Spleen (tissue), 11 donors: ENCODE measurements at regions not wholly inside any gene's neighbourhood (a gene's known extent, or its start where the extent isn't known, plus 50 kb on each side); places are given as distances from the start of the nearest gene placed in this dataset.

ENCODE experiments used
- DNase-seq: peaks from one replicate; pipeline ENCODE4 v3.0.0-alpha.2; 2020
- H3K27ac ChIP-seq, 8 donors: fragments of 200-600 bp; sonication (generic) in 7 of 8; 1 replicate in 4 of 8; 2 replicates in 4 of 8; pipeline versions ENCODE4 v1.5.0 to v1.8.0; 2016 to 2021; ENCODE audit warnings: inconsistent platforms in 4 of 8, mild to moderate bottlenecking in 4 of 8, moderate library complexity in 1 of 8
- H3K27me3 ChIP-seq, 7 donors: fragments of 200-600 bp; sonication (generic) in 6 of 7; replicated peaks in 1 of 7; 1 replicate in 4 of 7; 2 replicates in 3 of 7; pipeline versions ENCODE4 v1.5.0 to v1.8.0; 2016 to 2021; ENCODE audit warnings: inconsistent platforms in 3 of 7, mild to moderate bottlenecking in 1 of 7
- H3K36me3 ChIP-seq, 6 donors: fragments of 200-600 bp; sonication (generic) in 5 of 6; 1 replicate in 4 of 6; 2 replicates in 2 of 6; pipeline versions ENCODE4 v1.5.0 to v1.8.0; 2016 to 2021; ENCODE audit warnings: inconsistent platforms in 2 of 6
- H3K4me1 ChIP-seq, 6 donors: fragments of 200-600 bp; sonication (generic) in 5 of 6; 1 replicate in 3 of 6; 2 replicates in 3 of 6; pipeline versions ENCODE4 v1.5.0 to v1.8.0; 2016 to 2021; ENCODE audit warnings: inconsistent platforms in 3 of 6
- H3K4me3 ChIP-seq, 8 donors: fragments of 200-600 bp; sonication (generic) in 7 of 8; 1 replicate in 4 of 8; 2 replicates in 4 of 8; pipeline versions ENCODE4 v1.5.0 to v1.8.0; 2016 to 2021; ENCODE audit warnings: inconsistent platforms in 4 of 8, mild to moderate bottlenecking in 4 of 8, moderate library complexity in 2 of 8
- H3K9me3 ChIP-seq, 8 donors: fragments of 200-600 bp; sonication (generic) in 7 of 8; 1 replicate in 4 of 8; 2 replicates in 4 of 8; pipeline versions ENCODE4 v1.5.0 to v1.8.0; 2016 to 2021; ENCODE audit warnings: inconsistent platforms in 4 of 8
- POLR2A ChIP-seq, 3 donors: fragments of 450-650 bp; IDR thresholded peaks; one replicate each; pipeline ENCODE4 v1.5.1; 2017; ENCODE audit warnings: antibody characterized with exemption in 3 of 3, mild to moderate bottlenecking in 1 of 3
- POLR2AphosphoS5 ChIP-seq, 3 donors: sonication (generic); formaldehyde crosslinking; IDR thresholded peaks; one replicate each; pipeline ENCODE4 v1.5.1; 2017; ENCODE audit warnings: antibody characterized with exemption in 3 of 3
- WGBS, 5 donors: extraction: QIAGEN DNeasy Blood & Tissue Kit in 3 of 5; methylation state at CpG; one replicate each; pipeline versions ENCODE4 v1.1.5 to v1.1.7; 2013 to 2018; 5-methylcytosine and 5-hydroxymethylcytosine counted together
- intact Hi-C: fragments of 100-400 bp; cut with DNase I; formaldehyde crosslinking; loops from one replicate; pipeline ENCODE4 v1.15.0; 2023; ENCODE audit warnings: low total_unique reads
- TF ChIP-seq, protein P1 (sequence below), 11 experiments: fragments of 200-600 bp in 7 of 11; fragments of 450-650 bp in 4 of 11; sonication (generic) in 4 of 11; IDR thresholded peaks in 8 of 11; conservative IDR thresholded peaks in 3 of 11; 1 replicate in 7 of 11; 2 replicates in 4 of 11; pipeline versions ENCODE4 v1.4.0 to v1.8.0; 2016 to 2021; ENCODE audit warnings: antibody characterized with exemption in 11 of 11, inconsistent platforms in 4 of 11, mild to moderate bottlenecking in 1 of 11
- donor health status: healthy with polysubstance abuse.
- donor health status: DM: no; HTN: no; CAD: no; lungs with moderate emphysema.
- donor health status: DM: no; HTN: no; CAD: no.
- donor health status: Bipolar disorder and iron deficiency.
- donor health status: healthy.
- donor health status: DM: no; HTN: no; CAD: no.
- donor health status: DM: yes; HTN: yes; CAD: no.

DNA sequence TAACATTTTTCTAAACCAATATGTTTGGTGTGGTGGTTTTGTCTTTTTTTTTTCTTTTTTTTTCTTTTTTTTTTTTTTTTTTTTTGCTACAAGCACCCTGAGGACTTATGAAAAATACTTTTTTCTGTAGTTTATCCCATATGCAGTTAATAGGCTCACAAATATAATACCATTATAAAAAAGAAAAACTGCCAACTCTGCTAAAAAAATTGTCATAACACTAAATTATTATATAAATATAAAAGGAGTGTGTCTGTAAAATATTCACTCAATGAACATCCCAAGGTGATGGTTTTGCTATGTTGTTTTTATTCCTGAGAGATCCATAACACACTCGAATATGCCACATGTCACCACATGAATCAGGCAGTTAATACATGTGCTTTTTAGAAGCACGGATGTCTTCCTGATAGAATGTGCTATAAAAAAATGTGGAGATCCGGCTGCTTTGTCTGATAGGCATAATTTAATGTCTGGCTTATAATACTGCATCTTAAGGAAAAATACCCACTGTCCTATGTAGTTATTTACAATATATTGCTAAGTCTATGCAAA lies 110.7 kb upstream of the ZNF507 start:
- peaks cover 0 to 52% (median 0%) of the 10 kb centered on the region in 7 donors for H3K27me3 ChIP-seq
- TF ChIP-seq POLR2A (IDR thresholded peaks at IDR 0.05) (no peak), POLR2AphosphoS5 (IDR thresholded peaks at IDR 0.05) (no peak)
- TF ChIP-seq, protein P1, sequence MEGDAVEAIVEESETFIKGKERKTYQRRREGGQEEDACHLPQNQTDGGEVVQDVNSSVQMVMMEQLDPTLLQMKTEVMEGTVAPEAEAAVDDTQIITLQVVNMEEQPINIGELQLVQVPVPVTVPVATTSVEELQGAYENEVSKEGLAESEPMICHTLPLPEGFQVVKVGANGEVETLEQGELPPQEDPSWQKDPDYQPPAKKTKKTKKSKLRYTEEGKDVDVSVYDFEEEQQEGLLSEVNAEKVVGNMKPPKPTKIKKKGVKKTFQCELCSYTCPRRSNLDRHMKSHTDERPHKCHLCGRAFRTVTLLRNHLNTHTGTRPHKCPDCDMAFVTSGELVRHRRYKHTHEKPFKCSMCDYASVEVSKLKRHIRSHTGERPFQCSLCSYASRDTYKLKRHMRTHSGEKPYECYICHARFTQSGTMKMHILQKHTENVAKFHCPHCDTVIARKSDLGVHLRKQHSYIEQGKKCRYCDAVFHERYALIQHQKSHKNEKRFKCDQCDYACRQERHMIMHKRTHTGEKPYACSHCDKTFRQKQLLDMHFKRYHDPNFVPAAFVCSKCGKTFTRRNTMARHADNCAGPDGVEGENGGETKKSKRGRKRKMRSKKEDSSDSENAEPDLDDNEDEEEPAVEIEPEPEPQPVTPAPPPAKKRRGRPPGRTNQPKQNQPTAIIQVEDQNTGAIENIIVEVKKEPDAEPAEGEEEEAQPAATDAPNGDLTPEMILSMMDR (IDR thresholded peaks at IDR 0.05 in 8 of 11, conservative IDR thresholded peaks at IDR 0.05 in 3 of 11), result no peak
- H3K36me3 ChIP-seq, result no peaks in the 10 kb centered on the region
- H3K9me3 ChIP-seq, result no peaks in the 10 kb centered on the region
- H3K27ac ChIP-seq, result no peak overlapping the region
- H3K4me3 ChIP-seq, result no peak overlapping the region
- no peak for DNase-seq
- no peaks in the 10 kb centered on the region for H3K4me1 ChIP-seq
- WGBS, 5 donors, result 68 to 84% (median 74%) methylated on average over 3 of the region's 3 CpGs
- intact Hi-C loops, result no loop called here

DNA sequence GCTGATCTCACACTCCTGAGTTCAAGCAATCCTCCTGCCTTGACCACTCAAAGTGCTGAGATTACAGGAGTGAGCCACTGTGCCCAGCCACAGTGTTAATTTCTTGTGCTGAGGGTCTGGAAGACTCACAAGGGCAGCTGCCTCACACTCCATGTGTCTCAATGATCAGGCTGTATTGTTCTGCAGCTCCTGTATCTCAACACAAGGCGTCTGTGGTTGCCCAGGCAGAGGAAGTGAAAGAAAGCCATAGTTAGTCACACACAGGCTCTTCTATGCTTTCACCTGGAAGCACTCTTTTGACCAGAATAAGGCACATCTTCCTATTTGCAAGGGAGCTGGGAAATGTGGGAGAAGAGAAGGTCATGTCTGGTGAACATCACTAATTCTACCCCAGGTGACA lies 107.3 kb upstream of the ZNF507 start:
- Histone ChIP-seq H3K4me1 (no peaks in the 10 kb centered on the region), H3K27ac (no peak overlapping the region), H3K9me3 (no peaks in the 10 kb centered on the region), H3K4me3 (no peak overlapping the region), H3K36me3 (no peaks in the 10 kb centered on the region), H3K27me3 (peaks cover 0 to 22% (median 0%) of the 10 kb centered on the region in 7 donors)
- no peak for TF ChIP-seq POLR2AphosphoS5 (IDR thresholded peaks at IDR 0.05)
- TF ChIP-seq POLR2A (IDR thresholded peaks at IDR 0.05), result no peak
- TF ChIP-seq, protein P1 (IDR thresholded peaks at IDR 0.05 in 8 of 11, conservative IDR thresholded peaks at IDR 0.05 in 3 of 11), result no peak
- intact Hi-C loops, result no loop called here
- no peak for DNase-seq
- 0 to 23% (median 18%) methylated on average over 1 of the region's 1 CpG for WGBS, 5 donors

DNA sequence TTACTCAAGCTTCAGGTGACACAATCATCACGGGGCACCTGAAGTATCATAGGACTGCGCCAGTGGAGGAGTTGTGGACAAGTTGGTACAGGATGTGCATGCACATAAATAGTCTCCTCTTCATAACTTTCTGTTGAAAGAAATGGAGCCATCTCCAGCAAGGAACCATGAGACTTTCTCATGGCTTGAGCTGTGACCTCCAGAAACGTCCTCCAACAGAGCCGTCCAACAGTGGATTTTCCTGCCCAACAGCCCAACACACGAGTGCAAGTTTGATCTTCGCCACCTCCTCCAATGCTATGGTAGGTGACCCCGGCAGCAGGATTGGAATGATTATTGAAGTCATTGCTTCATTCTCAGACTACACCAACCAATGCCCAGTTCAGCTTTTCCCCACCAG lies 105.1 kb upstream of the ZNF507 start:
- WGBS, 5 donors, result 88 to 93% (median 90%) methylated on average over 7 of the region's 7 CpGs
- no peak for DNase-seq
- H3K9me3 ChIP-seq, result no peaks in the 10 kb centered on the region
- no peaks in the 10 kb centered on the region for H3K36me3 ChIP-seq
- H3K27me3 ChIP-seq, result peaks cover 0 to 13% (median 0%) of the 10 kb centered on the region in 7 donors
- TF ChIP-seq POLR2AphosphoS5 (IDR thresholded peaks at IDR 0.05), result no peak
- TF ChIP-seq, protein P1 (IDR thresholded peaks at IDR 0.05 in 8 of 11, conservative IDR thresholded peaks at IDR 0.05 in 3 of 11), result no peak
- no peak for TF ChIP-seq POLR2A (IDR thresholded peaks at IDR 0.05)
- no peaks in the 10 kb centered on the region for H3K4me1 ChIP-seq
- no peak overlapping the region for H3K4me3 ChIP-seq
- intact Hi-C loops, result no loop called here
- H3K27ac ChIP-seq, result no peak overlapping the region

DNA sequence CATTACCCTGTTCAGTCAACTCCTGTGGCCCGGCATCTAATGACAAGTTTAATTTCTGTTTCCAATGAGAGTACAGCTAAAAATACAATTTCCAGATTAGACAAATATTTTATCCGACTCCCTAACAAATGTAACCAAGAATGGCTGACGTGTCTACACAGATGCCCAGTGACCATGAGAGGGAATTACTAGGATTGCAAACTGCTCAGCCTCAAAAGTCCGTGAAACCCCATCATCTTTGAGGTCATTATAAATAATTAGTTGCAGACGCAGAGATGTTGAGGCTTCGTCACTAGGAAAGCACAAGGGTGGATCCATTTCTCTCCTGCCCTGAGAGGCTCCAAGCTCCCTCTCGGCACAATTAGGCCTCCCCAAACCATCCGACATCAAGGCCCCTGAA lies 104.1 kb upstream of the ZNF507 start:
- H3K4me1 ChIP-seq, result no peaks in the 10 kb centered on the region
- no peak overlapping the region for H3K4me3 ChIP-seq
- no peak for DNase-seq
- no peak for TF ChIP-seq POLR2A (IDR thresholded peaks at IDR 0.05)
- no peak for TF ChIP-seq POLR2AphosphoS5 (IDR thresholded peaks at IDR 0.05)
- TF ChIP-seq, protein P1 (IDR thresholded peaks at IDR 0.05 in 8 of 11, conservative IDR thresholded peaks at IDR 0.05 in 3 of 11), result no peak
- H3K9me3 ChIP-seq, result no peaks in the 10 kb centered on the region
- intact Hi-C loops, result no loop called here
- peaks cover 0 to 6% (median 0%) of the 10 kb centered on the region in 7 donors for H3K27me3 ChIP-seq
- no peak overlapping the region for H3K27ac ChIP-seq
- WGBS, 5 donors, result 81 to 93% (median 87%) methylated on average over 8 of the region's 8 CpGs
- H3K36me3 ChIP-seq, result no peaks in the 10 kb centered on the region
